Neural crest cell (in vitro differentiated cells): ENCODE measurements at regions not wholly inside any gene's neighbourhood (a gene's known extent, or its start where the extent isn't known, plus 50 kb on each side); places are given as distances from the start of the nearest gene placed in this dataset.

Experiments used
- DNase-seq: peaks from one replicate; pipeline ENCODE4 v3.0.0; 2021; ENCODE audit warnings: low read depth, mixed read lengths, low spot score
- H3K27ac Mint-ChIP-seq: one replicate; pipeline ENCODE4 v1.8.0; 2021; ENCODE audit warnings: mild to moderate bottlenecking, mixed read lengths; ENCODE audit not compliant: unreplicated experiment
- H3K27me3 Mint-ChIP-seq: 2 replicates; pipeline ENCODE4 v1.8.0; 2021; ENCODE audit warnings: low read depth, mild to moderate bottlenecking, mixed read lengths
- H3K36me3 Mint-ChIP-seq: 2 replicates; pipeline ENCODE4 v1.8.0; 2021; ENCODE audit warnings: low read depth, mild to moderate bottlenecking, mixed read lengths
- H3K4me1 Mint-ChIP-seq: 2 replicates; pipeline ENCODE4 v1.8.0; 2021; ENCODE audit warnings: mixed read lengths
- H3K4me3 Mint-ChIP-seq: one replicate; pipeline ENCODE4 v1.8.0; 2021; ENCODE audit warnings: mild to moderate bottlenecking, mixed read lengths
- H3K9me3 Mint-ChIP-seq: 2 replicates; pipeline ENCODE4 v1.8.0; 2021; ENCODE audit warnings: mixed read lengths
- CTCF ChIP-seq: fragments of 200-600 bp; sonication (generic); conservative IDR thresholded peaks from 2 replicates; pipeline ENCODE4 v1.5.0; 2021; ENCODE audit warnings: antibody characterized with exemption, mild to moderate bottlenecking

GRCh38 chr2:46818819-46819218, 96.8 kb downstream of the MCFD2 start:
- Mint-ChIP-seq H3K4me1 (no peaks in the 10 kb centered on the region), H3K27me3 (no peaks in the 10 kb centered on the region), H3K27ac (no peak overlapping the region), H3K36me3 (no peaks in the 10 kb centered on the region), H3K4me3 (no peak overlapping the region), H3K9me3 (no peaks in the 10 kb centered on the region)
- no peak for DNase-seq
- TF ChIP-seq CTCF = no peak

- no peak for DNase-seq
- no peak for TF ChIP-seq CTCF
- no peaks in the 10 kb centered on the region for H3K36me3 Mint-ChIP-seq
These were observed 97.4 kb downstream of the MCFD2 start for GRCh38 chr2:46818141-46818621.

GRCh38 chr2:46816846-46817726, 98.5 kb downstream of the MCFD2 start:
- peaks cover 6% of the 10 kb centered on the region for H3K27me3 Mint-ChIP-seq
- no peak overlapping the region for H3K4me3 Mint-ChIP-seq
- no peaks in the 10 kb centered on the region for H3K36me3 Mint-ChIP-seq
- H3K9me3 Mint-ChIP-seq = no peaks in the 10 kb centered on the region
- no peak overlapping the region for H3K27ac Mint-ChIP-seq
- TF ChIP-seq CTCF = no peak
- H3K4me1 Mint-ChIP-seq = peaks cover 6% of the 10 kb centered on the region
- DNase-seq = no peak

More at GRCh38 chr2:46818141-46818621, 97.4 kb downstream of the MCFD2 start:
- H3K27ac Mint-ChIP-seq = peak overlapping the region; percentile 81
- no peaks in the 10 kb centered on the region for H3K4me1 Mint-ChIP-seq
- no peak overlapping the region for H3K4me3 Mint-ChIP-seq
- H3K27me3 Mint-ChIP-seq = no peaks in the 10 kb centered on the region
- H3K9me3 Mint-ChIP-seq = no peaks in the 10 kb centered on the region

GRCh38 chr2:46816151-46816845, 99.3 kb downstream of the MCFD2 start:
- TF ChIP-seq CTCF = no peak
- H3K9me3 Mint-ChIP-seq = no peaks in the 10 kb centered on the region
- H3K4me3 Mint-ChIP-seq = no peak overlapping the region
- DNase-seq = no peak
- no peaks in the 10 kb centered on the region for H3K36me3 Mint-ChIP-seq
- H3K27ac Mint-ChIP-seq = no peak overlapping the region
- peaks cover 9% of the 10 kb centered on the region for H3K27me3 Mint-ChIP-seq
- H3K4me1 Mint-ChIP-seq = peaks cover 6% of the 10 kb centered on the region

GRCh38 chr2:46815121-46815802, 100.3 kb downstream of the MCFD2 start:
- Mint-ChIP-seq H3K27ac (no peak overlapping the region), H3K4me3 (no peak overlapping the region), H3K4me1 (peaks cover 6% of the 10 kb centered on the region), H3K9me3 (no peaks in the 10 kb centered on the region), H3K36me3 (no peaks in the 10 kb centered on the region), H3K27me3 (peaks cover 13% of the 10 kb centered on the region)
- TF ChIP-seq CTCF = no peak
- DNase-seq = no peak
